Activated T-cell treated with anti-CD3 and anti-CD28 coated beads for 48 hours (primary cell): ENCODE measurements at regions not wholly inside any gene's neighbourhood (a gene's known extent, or its start where the extent isn't known, plus 50 kb on each side); places are given as distances from the start of the nearest gene placed in this dataset.

ENCODE experiments used
- DNase-seq: peaks from one replicate; pipeline ENCODE4 v3.0.0-alpha.2; 2020; ENCODE audit warnings: low read depth

DNA sequence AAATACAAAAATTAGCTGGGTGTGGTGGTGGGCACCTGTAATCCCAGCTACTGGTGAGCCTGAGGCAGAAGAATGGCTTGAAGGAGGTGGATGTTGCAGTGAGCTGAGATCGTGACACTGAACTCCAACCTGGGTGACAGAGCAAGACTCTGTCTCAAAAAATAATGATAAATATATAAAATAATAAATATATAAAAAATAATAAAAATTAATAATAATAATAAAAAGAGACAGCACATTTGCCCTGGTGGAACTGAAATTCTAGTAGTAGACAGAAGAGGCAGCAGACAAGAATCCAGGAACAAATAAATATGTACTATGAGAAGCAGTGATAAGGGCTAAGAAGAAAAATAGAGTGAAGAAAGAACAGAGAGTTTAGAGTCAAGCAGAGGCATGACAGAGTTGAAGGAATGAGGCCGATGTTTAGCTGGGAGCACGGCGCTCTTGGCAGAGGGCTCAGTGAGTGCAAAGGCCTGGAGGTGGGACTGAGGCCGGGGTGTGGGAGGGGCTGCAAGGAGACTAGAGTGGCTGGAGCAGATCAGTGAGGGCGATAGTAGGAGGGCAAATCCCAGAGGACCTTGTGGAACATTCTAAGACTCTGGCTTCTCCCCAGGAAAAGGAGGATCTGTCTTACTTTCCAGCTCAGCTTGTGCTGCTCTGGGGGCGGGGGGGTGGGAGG lies 410.3 kb downstream of the MN1 start:
- no peak for DNase-seq

DNA sequence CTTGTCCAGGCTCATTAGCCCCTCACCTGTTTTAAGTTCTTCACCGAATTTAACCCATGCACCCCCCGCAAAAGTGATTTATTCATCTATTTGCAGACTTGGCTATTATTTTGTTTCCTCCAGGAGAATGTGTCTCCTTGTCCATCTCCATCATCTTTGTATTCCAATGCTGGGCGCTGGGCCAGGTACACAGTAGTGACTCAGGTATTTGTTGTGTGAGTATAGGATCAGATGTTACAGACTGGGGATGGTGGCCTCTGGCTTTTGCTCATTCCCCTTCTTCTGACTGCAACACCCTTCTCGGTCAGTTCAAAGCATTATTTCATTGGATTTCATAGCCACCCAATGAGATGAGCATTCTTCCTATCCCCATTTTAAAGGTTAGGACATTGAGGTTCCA lies 408.2 kb downstream of the MN1 start:
- DNase-seq, result no peak

DNA sequence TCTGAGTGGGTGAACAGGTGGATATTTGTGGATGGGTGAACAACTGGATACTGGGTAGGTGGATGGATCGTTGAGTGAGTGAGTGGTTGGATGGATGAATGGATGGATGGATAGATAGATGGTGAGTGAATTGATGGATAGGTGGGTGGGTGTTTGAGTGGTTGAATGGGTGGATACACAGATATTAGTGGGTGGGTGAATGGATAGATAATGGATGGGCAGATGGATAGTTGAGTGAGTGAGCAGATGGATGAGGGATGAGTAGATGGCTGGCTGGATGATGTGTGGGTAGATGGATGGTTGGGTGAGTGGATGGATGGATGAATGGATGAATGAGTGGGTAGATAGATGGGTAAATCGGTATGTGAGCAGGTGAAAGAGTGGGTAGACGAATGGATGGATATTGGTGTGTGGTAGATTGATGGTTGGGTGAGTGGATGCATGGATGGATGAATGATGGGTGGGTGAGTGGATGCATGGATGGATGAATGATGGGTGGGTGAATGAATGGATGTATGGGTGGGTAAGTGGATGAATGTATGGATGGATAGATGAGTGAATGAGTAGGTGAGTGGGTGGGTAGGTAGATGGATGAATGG lies 406.7 kb downstream of the MN1 start:
- no peak for DNase-seq

DNA sequence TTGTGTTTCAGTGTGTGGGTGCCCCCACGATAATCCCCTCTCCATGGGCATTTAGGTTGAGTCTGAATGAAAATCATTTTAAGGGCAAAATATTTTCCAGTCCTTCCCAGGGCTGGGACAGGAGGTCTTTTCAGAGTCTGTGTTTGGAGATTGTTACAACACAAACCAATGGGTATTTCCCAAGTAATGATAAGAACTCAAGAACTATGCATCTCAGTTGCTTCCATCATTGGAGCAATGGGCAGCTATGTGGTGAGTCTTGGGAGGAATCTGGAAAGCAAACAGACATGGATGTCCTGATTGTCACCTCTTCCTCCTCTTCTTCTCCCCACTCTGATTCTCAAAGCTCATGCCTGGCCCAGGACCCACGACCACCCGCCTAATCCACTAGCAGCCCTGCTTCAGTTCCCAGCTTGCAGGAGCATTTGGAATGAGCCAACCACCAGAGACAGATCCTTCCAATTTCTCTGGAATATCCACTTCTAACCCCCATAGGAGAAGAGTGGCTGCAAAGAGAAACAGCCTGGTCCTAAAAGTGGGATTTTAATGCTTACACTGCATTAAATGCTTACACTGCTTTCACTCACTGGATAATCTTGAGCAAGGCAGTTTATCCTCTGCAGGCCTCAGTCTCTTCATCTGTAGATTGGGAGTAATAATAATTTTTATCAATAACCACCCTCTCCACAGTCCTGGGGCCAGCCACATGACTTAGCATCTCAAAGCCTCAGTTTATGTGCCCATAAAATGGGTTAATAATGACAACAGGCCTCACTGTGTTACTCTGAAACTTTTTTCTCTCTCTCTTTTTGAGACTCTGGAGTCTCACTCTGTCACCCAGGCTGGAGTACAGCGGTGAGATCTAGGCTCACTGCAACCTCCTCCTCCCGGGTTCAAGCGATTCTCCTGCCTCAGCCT lies 404.3 kb downstream of the MN1 start:
- no peak for DNase-seq

DNA sequence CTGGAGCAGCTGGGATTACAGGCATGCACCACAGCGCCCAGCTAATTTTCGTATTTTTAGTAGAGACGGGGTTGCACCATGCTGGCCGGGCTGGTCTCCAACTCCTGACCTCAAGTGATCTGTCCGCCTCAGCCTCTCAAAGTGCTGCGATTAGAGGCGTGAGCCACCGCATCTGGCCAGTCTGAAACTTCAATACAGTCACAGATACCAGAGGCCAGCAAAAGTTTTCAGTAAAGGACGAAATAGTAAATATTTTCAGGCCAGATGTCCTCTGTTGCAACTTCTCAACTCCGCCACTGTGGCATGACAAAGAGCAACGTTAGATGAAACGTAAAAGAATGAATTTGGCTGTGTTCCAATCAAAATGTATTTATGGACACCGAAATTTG lies 403.6 kb downstream of the MN1 start:
- DNase-seq, result no peak

DNA sequence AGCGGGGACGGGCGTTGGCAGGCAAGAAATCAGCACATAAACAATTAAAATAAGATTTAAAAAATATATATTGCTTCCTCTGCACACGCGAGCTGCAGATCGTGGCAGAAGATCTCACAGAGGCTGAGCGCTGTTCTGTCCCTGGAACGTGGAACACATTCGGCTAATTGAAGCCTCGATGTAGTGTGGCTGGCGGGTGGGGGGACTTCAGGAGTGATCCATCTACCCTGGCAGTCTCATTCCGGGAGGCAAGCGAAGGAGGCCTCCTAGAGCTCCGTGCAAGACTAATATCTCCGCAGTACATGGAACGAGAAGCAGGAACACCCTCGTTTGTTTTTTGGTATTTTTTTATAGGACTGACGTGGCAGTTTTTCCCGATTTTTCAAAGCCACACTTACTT lies 402.4 kb downstream of the MN1 start:
- no peak for DNase-seq

DNA sequence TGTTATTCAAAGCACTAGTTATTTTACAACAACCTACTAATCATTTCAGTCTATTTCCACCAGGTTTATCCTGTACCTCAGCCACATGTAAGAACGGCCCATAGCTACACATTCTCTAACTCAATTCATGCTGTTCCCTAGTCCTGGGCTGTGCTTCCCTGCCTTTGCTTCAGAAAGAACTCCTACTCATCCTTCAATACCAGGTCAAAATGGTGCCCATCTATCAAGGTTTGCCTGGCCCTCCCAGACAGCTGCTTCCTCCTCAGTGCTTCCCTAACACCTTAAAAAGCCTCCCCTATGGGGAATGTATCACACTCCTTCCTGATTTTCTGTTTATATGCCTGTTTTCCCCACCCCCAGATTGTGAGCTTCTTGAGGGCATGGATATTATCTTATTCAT lies 400.7 kb downstream of the MN1 start:
- no peak for DNase-seq

DNA sequence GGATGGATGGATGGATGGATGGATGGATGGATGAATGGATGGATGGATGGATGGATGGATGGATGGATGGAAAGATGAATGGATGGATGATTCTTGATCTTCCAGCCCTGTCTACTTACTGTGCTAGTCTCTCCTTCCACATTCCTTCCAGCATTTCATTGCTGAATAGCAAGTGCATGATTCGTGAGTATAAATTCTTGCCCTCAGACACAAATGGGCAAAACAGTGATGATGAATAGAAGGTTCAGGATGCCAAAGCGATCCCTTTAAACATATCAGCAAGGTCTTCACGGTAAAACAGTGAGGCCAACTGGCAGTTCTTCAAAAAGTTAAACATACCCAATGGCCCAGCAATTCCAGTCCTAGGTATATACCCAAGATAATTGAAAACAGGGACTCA lies 400.2 kb downstream of the MN1 start:
- DNase-seq, result no peak

DNA sequence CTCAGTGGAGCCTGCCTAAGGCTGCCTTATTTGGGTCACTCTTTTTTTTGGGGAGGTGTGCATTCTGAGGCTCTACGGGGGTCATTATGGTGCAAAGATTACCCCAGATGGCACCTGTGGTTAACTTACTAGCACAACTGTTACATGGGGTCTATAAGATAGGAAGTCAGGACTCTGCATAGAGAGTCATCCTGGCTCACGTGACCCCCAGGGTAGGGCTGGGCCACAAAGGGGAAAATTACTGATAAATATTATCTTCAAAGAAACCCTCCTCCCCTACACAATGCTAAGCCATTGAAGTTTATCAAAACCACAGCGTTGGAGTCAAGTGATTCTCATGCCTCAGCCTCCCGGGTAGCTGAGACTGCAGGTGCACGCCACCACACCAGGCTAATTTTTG lies 397.1 kb downstream of the MN1 start:
- no peak for DNase-seq

DNA sequence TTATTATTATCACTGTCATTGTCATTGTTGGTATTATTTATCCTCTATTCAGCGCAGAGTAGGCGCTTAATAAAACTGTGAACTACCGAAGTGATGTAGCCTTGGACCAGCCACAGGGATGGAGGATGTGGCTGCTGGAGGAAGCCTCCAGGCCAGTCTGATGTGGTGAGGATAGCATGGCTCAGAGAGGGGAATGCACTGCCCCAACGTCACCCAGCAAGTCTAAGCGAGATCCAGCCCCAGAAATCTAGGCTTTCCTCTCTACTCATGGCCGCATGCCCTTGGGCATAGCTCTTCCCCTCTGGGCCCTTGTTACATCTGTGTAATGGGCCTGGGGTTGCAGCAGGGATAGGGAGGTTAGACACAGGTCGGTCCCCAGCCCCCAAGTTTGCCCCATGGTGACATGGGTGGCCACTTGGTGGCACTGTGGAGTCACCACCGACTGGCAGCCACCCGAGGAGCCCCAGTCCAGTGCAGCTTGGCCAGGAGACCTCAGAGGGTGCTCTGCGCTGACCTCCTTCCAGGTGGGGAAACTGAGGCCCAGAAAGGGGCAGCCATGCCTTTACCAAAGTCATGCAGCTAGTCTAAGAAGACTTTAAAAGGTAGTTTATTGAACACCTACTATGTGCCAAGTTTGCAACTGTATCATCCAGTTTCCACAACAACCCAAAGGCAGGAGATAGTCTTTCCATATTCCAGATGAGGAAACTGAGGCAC lies 395.7 kb downstream of the MN1 start:
- DNase-seq, result peak; percentile 40

DNA sequence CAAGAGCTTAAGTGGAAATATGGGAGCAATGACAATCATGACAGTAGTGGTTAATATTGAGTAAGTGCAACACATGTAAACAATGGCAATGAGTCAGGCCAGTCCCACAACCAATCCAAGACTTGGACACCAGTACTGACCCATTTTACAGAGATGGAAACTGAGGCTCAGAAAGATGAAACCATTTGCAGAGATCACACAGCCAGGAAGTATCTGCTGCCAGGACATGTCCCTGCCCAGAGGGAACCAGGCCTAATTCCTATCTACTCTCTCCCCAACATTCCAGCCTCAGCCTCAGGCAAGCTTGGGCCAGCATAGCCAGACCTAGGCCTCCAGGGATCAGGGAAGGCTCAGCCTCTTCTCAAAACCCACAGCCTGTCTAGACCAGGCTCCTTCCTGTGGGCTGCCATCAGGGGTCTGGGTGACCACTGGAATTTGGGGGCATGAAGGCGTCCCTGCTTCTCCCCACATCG lies 395.1 kb downstream of the MN1 start:
- no peak for DNase-seq

DNA sequence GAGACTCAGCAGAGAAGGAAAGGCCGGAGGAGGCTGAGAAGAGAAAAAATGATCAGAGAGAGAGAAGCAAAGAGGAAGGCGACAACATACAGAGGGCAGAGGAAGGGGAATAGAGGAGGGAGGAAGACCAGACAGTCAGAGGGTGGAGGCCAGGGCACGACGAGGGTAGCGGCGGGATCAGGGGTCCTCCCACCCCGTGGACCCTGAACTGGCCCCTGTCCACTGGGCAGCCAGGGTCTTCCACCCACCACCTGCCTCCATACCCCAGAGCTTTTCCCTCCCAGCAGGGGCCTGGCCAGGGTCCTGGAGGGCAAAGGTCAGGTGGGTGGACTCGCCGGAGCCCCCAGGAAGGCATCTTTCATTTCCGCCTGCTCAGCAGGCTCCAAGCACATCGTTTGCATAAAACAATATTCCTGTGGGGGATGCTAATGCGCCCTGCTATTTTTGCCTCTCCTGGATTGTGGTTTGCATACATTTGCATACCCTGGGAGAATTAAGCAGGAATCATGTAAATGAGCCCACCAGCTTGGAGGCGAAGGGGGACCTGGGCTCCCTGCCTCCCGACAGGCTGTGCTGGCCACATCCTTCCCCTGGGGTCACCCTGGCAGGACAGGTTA lies 394.1 kb downstream of the MN1 start:
- DNase-seq, result no peak

DNA sequence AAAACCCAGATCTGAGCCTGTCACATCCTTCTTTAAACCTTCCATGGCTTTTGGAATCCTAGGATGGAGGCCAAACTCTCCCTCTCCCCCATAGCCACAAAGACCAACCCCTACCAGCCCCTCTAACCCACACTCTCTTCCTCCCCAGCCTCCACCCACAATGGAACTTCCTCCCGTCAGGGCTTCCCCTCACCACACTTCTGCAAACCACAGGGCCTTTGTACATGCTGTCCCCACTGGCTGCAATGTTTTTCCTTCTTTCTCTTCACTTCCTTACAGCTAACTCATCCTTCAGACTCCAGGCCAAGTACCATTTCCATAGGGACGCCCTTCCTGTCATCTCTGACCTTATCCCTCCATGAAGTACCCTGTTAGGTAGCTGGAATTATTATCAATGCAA lies 393.5 kb downstream of the MN1 start:
- no peak for DNase-seq

DNA sequence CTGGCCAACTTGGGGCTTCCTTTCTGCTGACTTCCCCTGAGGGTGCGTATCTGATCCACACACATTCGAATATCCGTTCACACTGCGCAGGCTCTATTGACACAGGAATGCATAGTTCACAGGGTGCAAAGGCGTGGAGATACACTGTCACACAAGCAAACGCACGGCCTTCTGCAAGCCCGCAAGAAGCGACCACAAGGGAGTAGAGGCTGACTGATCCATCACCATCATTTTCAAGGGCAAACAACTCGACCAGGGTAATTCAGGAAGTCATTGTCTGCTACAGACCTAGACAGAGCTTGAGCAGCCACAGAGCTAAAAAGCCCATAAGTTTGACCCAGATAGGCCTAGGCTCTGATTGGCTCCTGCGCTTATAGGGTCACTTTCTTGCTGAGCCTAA lies 392.3 kb downstream of the MN1 start:
- no peak for DNase-seq

DNA sequence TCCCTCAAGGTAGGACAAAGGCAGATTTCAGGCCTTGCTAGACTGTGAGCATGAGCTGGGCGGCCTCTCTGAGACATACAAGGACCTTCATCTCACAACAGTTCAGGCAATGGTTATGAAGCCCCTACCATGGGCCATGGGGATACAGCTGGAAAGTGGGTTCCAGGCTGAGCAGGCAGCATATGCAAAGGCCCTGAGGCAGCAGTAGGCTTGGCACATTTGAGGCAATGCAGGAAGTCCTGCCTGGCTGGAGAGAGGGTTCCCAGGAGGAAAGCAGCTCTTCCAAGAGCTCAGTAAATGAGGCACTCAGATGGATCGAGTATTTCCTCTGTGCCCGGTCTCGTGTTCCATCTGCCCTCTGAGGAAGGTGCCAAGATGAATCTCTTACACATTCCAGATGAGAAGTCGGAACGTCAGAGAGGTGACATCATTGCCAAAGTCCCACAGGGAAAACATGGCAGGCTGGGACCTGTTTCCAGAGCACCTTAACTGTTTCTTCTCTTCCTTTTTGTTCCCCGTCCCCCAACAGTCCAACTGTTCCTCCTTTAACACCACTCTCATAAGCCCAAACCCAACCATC lies 388.6 kb downstream of the MN1 start:
- no peak for DNase-seq

DNA sequence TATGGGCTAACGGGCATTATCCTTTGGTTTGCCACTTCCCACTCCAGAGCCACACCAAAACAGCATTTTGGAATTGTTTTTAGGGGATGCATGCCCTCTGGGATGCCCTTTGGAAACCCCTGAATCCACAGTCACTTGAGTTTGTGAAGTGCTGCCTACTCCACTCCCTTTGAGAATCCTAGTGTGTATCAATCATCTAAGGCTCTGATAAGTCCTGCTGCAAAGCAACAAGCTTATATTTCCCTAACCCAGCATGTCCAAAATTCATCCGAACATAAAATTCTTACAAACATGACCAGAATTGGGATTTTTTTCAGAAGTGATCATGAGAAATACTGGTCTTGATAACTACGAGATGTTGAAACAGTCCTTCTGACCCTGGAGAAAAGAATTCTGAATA lies 387.9 kb downstream of the MN1 start:
- DNase-seq, result no peak

DNA sequence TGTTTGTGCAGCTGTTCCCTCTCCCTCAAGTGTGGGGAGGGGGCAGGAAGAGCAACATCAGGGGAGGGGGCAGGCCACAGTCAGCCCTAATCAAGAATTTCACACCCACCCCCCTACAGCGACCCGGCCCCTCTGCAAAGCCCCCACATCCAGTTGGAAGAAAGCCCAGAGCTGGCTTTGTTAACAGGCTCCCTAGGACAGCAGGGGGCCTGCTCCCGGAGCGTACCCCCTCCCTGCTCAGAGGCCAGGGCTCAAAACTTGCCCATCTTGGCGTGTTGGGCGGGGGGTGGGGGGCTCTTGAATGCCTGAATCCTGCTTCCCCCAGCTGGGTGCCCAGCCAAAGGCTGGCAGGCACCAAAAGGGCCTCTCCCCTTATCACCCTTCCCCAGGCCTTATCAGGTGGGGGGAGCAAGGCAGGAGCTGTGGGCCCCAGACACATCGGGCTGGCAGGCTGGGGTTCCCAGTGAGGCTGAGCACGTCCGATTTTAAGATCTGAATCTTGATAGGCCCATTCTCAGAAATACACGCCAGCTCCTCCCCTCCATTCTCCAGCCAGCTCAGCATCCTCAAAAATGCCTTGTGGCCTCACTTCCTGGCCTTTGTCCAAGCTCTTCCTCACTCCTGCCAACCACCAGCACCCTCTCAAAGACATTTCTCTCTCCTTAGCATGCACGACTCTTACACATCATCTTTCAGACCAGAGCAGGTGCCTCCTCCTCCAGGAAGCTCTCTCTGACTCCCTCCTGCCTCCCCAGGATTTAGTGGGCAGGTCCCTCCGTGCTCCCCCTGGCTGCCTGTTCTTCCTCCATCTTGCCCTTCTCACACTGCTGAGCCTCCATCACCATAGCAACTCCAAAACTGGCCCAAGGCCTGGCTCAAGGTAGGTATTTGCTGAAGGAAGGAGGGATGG lies 384.8 kb downstream of the MN1 start:
- no peak for DNase-seq

DNA sequence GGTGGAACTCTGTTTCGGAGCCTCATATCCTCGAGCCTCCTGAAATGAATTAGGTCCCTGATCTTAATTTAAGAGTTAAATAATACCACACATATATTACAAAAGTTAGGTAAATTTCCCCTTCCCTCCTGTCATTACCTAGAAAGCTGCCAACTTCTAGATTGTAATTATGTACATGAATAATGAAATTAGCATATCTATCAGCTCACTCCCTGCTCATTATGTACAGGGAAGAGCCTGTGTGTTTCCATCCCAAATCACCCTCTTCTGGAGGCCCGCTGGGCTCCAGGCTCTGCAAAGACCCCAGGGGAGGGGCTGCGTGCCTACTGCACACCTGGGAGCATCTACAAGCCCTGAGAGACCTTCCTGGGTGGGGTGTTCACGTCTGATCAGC lies 384.1 kb downstream of the MN1 start:
- DNase-seq, result no peak

DNA sequence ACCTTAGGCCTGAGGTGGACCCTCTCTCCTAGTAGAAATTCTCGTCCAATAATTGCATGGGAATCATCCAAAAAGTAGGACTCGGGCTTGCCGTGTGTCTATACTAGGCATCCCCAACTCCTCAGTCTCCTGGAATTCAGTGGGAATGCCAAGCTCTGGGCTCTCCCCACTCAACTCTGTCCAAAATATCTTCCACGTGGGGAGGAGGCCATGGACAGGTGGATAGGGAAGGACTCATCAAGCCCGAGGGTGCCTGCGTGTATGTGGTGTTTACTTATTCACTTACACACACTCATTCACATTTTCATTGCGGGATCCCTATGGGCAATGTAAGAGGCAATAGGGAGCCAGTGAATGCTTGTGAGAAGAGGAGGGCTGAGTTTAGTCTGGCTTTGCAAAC lies 383.3 kb downstream of the MN1 start:
- no peak for DNase-seq

DNA sequence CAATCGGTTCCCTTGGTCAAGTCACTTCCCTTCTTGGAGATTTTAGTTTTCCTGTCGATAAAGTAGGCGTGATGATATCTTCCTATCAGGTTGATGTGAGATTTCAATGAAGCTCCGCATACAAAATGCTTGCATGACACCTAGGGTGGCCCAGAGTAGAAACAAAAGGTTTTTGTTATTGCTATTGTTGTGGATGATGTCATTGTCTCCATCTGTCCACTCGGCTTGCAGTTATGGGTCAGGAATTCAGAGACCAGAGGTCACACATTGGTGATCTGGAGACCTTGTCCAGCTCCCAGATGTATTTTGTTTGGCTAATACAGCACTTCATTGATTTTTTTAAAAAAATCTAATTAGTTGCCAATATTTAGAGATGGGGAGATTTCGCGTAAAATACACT lies 382.1 kb downstream of the MN1 start:
- DNase-seq, result no peak
